NOMO-1 treated with DMSO at 0.1 percent for 48 hours (cell line): ENCODE measurements at regions not wholly inside any gene's neighbourhood (a gene's known extent, or its start where the extent isn't known, plus 50 kb on each side); places are given as distances from the start of the nearest gene placed in this dataset.

ENCODE experiments used
- DNase-seq: peaks from one replicate; lab custom pipeline; 2025; ENCODE audit not compliant: unreplicated experiment; lab: John Stamatoyannopoulos, UW

DNA sequence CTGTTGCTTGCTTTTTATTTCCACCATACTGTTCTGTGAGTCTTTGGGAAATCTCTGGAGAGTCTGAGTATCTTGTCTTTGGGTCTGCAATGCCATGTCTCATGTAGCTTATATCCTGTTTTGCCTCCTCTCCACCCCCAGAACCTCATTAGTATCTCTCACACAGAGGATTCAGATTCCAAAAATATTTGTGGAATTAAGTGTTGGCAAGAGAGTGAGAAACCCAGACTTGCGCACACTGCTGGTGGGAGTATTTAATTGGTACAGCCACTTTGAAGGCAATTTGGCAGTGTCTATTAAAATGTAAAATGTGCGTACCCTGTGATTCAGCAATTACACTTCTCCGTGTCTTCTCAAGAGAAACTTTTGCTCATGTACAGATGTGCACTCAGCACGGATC, 68.6 kb downstream of the ZNF621 start:
- no peak for DNase-seq

DNA sequence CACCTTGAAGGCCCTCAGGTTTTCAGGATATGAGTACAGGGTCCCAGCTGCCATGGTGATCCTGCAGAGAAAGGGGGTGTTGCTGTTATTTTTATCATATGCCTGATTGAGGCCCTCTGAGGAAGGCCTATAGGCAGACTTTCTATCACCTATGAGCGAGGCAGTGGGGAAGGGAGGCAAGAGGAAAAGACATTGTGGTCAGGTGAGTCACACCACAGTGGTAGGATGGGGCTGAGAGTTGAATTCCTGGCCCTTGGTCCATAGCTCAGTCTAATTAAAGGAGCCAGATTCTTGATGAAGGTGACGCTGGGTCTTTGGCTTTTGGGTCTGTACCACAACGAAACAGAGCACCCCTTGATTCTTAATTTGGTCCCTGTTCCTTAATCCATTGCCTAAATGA, 72.7 kb downstream of the ZNF621 start:
- no peak for DNase-seq

DNA sequence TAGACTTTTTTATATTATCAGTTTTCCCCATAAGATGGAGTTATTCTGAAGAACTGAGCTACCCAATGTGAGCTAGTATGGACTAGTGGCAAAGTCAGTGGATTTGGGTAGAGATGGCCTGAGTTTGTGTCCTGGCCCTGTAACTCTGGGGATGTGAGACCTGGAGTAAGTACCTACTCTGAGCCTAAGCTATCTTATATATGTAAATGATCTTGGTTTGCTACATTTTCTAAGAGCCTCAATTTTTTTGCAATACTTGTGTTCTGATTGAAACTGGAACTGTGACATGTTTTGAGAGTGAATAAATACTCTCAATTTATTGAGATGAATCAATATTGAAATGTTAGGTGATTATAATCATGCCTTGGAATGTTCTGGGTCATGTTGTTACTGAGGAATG, 73.6 kb downstream of the ZNF621 start:
- no peak for DNase-seq

DNA sequence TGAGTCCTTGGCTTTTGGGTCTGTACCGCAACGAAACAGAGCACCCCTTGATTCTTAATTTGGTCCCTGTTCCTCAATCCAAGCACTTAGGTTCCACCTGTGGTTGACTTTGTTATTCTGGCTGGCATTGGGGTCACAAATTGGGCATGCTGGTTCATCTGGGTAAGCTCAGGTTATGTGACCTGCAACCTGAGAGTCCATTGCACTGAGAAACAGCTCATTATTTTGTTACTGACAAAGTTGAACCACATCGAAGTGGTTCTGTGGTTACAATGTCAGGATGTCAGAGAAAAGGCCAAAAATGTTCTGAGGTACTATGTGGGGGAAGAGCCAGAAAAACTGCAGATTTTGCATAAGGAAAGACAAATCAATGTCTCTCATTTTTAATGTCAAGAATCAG, 74.2 kb downstream of the ZNF621 start:
- DNase-seq = no peak

DNA sequence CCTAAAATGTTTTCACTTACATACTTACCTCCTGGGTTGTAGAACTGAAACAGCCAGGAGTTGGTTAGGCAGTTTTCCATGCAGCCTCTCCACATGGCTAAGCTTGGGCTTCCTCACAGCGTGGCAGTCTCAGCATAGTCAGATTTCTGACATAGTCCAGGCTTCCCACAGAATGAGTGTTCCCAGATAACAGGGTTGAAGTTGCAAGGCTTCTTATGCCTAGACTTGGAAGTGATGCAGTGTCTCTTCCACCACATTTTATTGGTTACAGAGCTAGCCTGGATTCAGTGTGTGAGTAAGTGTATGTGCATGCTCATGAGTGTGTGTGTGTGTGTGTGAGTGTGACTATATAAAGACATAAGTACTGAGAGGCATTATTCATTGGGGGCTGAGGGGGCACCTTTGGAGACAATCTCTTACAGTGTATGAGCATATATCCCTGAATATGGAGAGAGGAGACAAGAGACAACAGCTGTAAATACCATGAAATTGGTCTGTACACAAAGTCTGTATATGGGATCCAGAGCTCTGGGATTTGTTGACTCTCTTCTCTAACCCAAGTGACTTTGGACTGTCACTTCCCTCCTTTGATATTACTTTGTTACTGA, 78.1 kb downstream of the ZNF621 start:
- no peak for DNase-seq

DNA sequence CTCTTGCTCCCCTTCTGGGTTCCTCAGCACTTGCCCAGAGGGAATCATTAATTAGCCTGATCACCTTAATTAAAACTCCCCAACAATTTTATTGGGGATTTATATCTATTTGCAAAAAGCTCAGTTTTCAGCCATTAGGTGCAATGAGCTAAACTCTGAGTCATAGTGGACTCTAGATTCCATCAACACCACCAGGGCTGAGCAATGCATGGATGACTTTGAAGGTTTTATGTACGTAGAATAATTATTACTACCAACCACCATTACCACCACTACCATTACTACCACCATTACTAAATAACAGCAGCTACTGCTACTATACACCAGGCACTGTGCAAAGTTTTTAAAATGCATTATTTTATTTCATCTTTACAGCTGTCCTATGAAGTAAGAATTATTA, 81.2 kb downstream of the ZNF621 start:
- no peak for DNase-seq

- DNase-seq = no peak
Measured at GRCh38 chr3:40608091-40608490, 83.3 kb downstream of the ZNF621 start.

GRCh38 chr3:40613306-40613705, 88.5 kb downstream of the ZNF621 start:
- no peak for DNase-seq

DNA sequence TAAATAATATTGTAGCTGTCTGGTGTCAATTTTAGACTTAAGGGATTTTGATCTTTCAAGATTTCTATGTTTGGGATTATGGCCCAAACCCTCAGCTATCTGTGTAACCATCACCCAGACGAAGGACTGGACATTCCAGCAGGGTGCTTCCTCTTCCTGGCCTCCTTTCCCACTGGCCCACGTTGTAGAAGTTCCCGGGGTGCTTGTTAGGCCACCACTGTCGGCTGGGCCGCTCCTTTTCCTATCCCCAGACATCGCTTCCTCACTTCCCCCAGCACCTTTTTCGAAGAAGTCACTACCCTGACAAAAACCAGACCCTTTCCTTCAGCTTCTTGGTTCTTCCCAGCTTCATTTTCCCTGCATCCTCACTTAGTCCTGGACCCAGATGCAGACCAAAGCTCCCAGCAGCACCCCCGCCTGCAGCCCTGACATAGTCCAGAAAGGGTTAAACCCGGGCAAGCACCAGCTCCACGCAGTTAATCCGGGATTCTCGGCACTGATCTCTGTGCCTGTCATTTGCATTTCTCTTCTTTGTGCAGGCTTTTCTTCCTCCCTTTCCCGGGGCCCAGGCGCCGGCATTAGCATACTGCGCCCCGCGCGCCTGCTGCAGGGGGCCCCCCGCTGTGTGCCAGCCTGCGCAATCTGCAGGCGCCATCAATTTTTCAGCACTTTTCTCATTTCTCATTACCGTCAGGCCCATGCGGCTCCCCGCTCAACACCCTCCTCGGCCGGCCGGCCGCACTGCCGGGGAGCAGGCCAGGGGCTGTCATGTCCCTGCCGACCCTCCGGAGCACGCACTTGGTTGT, 90.6 kb downstream of the ZNF621 start:
- no peak for DNase-seq

DNA sequence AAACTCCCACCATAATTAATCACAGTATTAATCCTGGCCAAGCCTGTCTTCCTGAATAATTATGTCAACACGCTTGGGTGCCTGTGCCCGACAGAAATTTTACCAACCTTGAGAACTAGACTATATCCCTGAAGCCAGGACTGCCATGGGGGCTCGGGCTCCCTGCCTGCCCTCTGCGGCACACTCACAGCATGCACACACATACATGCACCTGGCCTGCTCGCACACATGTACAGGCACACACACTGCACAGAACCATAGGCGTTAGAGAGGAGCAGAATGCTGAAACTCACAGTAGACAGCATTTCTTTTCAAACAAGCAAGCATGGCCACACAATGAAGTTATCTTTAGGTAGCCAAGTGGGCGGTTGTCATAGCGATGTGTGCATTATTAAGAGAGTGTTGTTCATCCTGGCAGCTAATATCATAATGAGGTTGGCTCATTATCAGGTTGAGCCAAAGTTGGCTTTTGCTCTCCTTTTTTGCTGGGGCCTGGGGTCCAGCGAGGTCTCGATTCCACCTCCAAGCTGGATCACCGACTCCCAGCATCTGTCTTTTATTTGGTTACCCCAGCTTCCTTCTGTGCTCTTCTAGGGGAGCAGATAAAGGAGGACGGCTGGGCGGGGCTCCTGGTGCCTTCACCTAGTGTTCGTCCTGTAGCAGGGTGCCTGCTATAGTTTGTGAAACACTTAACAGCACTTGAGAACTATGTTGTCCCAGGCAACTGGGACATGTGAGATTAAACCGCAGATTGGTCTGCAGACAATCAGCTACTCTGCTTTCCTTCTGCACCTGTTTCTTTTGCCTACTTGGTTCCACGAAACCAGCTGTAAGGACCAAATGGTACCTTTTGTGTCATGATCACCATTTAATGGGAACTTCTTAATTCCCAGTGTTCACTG, 91.4 kb downstream of the ZNF621 start:
- no peak for DNase-seq

- no peak for DNase-seq
Measured at GRCh38 chr3:40617084-40617483, 92.3 kb downstream of the ZNF621 start.

GRCh38 chr3:40618158-40618557, 93.4 kb downstream of the ZNF621 start:
- no peak for DNase-seq

- DNase-seq = no peak
Measured at GRCh38 chr3:40620151-40620550, 95.4 kb downstream of the ZNF621 start.

DNA sequence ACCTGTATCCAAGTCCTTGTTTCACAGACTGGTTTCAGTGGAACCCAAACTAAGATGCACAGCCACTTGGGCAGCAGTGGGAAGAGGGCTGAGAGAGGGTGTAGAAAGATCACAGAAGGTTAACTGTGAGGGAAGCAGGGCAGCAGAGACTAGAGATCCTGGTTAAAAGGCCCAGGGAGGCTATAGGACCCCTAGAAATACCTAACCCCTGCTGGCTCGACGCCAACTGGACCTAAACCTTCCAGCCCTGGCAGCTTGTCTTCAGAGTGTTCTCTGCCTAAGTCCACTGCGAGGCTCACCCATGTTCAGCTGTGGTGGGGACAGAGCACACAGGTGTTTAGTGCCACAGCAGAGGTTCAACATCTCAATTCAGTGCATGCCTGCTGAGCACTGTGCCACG, 96.5 kb downstream of the ZNF621 start:
- no peak for DNase-seq

DNA sequence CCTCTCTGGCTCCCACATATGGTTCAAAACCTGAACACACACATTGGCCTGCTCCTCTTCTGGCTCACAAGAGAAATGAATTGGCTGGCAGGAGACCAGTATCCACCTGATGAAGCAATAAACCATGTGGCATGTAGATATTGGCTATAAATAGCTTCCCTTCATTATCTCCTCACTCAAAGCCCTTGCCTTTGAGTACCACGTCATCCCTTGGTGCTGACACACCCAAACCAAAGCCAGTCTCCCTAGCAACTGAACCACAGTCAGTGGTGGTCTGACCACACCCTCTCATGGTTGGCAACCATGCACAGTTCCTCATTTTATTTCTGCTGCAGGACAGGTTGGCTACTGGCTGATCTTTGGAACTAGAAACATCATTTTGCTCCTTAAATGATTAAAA, 98.8 kb downstream of the ZNF621 start:
- peak; percentile 99 for DNase-seq

- DNase-seq = no peak
Measured at GRCh38 chr3:40624189-40624769, 99.5 kb downstream of the ZNF621 start.

DNA sequence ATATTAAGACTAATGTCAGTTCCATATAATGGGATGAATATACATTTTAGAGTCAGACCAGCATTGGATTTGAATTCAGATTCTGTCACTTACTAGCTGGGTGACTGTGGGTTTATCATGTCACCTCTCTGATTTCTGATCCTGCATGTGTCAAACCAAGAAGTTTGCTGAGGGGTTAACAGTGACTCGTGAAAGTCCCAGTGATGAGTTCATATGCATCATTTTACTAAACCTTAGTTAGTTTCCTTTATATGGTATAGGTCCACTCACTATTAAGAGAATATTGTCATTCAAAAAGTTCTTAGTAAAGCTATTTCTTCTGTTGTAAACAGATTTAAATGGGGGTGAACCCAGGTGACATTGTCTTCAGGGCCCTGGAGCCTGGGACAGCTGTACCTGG, 102.3 kb downstream of the ZNF621 start:
- DNase-seq = no peak

DNA sequence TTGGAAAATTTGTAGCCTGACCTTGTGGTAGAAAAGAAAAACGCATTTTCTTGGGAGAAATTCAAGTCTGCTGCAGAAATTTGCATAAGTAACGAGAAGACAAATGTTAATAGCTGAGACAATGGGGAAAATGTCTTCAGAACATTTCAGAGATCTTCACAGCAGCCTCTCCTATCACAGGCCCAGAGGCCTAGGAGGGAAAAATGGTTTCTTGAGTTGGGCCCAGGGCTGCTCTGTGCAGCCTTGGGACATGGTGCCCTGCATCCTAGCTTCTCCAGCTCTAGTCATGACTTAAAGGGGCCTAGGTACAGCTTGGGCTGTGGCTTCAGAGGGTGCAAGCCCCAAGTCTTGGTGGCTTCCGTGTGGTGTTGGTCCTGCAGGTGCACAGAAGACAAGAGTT, 104.2 kb downstream of the ZNF621 start:
- no peak for DNase-seq

DNA sequence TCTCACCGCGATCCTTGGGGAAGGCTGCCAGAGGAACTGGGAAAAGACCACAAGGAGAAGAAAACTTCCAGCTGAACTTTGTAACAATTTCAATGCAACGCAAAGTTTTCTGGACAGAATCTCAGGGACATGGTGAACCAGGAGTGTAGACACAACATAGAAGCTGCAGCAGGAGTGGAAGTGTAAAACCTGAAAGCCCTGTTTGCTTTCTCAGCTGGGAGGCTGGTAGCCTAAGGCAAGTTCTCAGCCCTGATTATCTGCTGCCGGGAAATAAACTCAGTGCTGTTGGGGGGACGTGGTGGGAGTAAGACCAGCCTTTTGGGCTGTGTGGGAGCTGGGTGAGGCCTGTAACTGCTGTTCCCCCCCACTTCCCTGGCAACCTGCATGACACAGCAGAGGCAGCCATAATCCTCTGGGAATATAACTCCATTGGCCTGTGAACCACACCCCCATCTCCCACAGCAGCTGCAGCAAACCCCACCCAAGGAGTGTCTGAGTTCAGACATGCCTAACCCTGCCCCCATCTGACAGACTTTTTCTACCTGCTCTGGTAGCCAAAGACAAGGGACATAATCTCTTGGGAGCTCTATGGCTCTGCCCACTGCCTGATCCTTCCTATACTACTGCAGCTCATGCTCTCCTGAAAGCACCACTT, 106.7 kb downstream of the ZNF621 start:
- no peak for DNase-seq

DNA sequence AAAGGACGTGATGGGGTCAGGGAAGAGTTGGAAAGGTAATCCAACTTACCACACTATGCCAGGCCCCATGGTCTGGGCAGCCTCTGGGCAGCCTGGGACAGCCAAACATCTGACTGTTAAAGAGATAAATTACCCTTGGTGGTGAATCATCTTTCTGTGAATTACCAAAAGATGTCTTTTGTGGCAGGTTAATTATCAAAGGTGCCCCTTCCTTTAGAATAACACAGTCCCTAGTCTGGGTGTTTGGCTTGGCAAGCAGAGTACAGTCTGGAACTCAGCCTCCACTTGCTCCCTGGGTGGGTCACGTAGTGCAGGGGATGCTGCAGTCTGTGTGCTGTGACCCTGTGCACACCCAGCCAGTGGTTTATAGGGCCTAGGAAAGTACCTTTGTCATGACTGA, 113.1 kb downstream of the ZNF621 start:
- no peak for DNase-seq

- DNase-seq = no peak
Measured at GRCh38 chr3:40639006-40639405, 114.2 kb downstream of the ZNF621 start.
